ENCODE measurements at regions not wholly inside any gene's neighbourhood (a gene's known extent, or its start where the extent isn't known, plus 50 kb on each side); places are given as distances from the start of the nearest gene placed in this dataset.

DNA sequence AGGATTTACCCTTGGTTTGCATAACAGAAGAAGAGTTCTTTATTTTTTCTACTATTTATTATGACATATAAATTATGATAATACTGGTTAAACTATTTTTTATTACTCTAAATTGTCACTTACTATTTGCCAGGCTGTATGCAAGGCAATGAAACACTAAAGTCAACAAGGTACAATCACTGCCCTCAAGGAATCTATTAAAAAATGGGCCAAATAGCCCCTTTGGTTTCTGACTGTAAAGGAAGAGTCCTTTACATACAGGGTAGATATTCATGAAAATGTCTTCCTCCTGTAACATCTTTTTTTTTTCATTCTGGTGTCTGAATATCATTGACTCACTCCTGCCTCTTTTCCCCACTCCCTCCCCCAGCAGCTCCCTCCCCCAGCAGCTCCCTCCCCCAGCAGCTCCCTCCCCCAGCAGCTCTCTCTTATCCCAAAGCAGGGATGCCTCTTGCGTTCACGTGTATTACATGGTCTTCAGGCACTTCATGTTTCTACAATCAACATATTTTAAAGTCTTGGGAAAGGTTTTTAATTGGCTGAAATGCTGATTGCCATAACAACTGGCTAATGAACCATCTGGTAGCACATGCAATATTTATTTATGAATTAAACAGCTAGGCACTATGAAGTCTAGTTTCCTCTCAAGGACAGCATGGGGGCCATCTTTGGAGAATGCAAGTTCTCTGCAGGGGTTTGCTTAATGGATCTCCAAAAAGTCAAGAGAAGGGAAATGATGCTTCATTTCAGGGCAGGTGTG is 400.4 kb upstream of the PLXNA2 start:
- no peak for TF ChIP-seq CTCF (conservative IDR thresholded peaks at IDR 0.05; ENCODE audit: low read depth, low read length)
- H3K4me3 ChIP-seq (ENCODE audit: low read depth, low read length): no peak overlapping the region
- DNase-seq (ENCODE audit: low read depth): no peak

DNA sequence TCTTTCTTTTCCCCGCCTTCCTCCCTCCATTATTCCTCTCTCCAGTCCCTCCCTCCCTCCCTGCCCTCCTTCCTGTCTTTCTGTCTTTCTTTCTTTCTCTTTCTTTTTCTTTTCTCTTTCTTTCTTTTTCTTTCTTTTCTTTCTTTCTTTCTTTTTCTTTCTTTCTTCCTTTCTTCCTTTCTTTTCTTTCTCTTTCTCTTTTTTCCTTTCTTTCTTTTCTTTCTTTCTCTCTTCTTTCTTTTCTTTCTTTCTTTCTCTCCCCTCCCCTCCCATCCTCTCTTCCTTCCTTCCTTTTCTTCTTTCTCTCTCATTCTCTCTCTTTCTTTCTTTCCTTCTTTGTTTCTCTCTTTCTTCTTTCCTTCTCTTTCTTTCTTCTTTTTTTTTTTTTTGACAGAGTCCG is 402.2 kb upstream of the PLXNA2 start:
- DNase-seq (ENCODE audit: low read depth): no peak
- no peak for TF ChIP-seq CTCF (conservative IDR thresholded peaks at IDR 0.05; ENCODE audit: low read depth, low read length)
- H3K4me3 ChIP-seq (ENCODE audit: low read depth, low read length): no peak overlapping the region

- DNase-seq (ENCODE audit: low read depth): no peak
- no peak for TF ChIP-seq CTCF (conservative IDR thresholded peaks at IDR 0.05; ENCODE audit: low read depth, low read length)
- no peak overlapping the region for H3K4me3 ChIP-seq (ENCODE audit: low read depth, low read length)
Observed at GRCh38 chr1:208648146-208648545, 404.0 kb upstream of the PLXNA2 start.

DNA sequence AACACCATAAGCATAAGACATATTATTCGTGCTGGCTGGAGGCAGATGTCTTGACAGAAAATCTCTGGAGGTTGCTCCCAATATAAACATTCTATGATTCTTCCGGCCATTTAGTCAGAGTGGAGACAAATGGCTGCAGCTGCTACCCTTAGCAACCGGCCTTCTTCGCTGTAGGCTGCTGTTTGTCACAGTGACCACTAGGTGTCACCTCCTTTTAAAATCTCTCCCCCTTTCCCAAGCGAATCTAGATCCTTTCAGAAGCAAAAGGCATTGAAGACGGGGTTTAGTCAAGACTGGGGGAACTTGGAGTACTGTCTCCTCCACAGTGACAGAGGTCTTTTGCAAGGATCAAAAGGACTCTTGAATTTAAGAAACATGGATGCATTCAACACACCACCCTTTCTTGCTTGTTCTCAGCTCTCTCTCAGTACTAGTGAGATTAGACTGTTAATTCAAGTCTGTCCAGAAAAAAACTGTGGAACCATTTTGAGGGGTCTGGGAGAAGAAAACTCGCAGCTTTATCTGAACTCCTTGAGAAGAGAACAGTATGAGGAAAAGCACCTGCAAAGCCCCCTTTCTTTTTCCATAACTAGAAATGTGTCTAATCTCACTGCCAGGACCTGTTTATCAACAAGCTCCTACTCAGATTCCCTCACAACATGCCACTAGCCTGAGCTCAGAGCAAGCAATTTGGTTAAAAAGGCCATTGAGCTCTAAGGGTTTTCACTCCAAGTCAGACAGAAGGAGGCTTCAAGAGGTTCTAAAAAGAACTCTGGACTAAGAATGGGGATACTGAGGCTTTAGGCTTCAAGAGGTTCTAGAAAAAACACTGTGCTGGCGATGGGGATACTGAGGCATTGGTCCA is 408.3 kb upstream of the PLXNA2 start:
- DNase-seq (ENCODE audit: low read depth): peak; percentile 12
- no peak overlapping the region for H3K4me3 ChIP-seq (ENCODE audit: low read depth, low read length)
- peak; percentile 86 for TF ChIP-seq CTCF (conservative IDR thresholded peaks at IDR 0.05; ENCODE audit: low read depth, low read length)

DNA sequence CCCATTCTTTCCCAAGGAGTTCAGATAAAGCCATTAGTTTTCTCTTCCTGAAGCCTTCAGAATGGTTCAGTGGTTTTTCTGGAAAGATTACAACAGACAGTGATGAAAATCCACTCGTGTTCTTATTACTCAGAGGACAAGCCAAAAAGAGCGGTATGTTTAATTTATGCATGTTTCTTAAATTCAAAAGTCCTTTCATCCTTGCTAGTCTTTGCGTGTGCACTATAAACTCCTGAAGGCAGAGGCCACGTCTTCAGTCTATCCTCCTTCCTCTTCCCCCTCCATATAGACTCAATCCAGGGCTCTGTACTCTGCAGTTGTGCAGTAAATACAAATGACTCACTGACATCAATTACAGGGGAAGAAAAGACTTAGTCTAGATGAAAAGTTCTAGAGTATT is 409.2 kb upstream of the PLXNA2 start:
- no peak overlapping the region for H3K4me3 ChIP-seq (ENCODE audit: low read depth, low read length)
- no peak for TF ChIP-seq CTCF (conservative IDR thresholded peaks at IDR 0.05; ENCODE audit: low read depth, low read length)
- no peak for DNase-seq (ENCODE audit: low read depth)

DNA sequence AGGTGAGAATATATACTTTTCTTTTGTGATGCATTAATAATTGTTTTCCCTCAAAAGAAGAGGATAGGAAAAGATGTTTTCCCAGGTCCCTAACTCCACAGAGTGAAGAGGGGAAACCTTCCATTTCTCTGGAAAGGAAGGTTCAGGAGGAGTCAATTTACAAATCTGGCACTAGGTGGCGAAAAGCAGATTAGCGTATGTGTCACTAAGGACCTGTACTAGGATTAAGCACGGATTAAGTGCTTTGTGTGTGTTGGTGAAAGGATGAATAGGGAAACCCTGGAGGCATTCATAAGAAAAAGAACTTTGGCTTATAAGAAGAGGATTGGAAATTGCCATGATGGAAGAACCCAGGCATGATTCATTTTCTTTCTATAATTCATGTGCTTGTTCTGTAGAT is 410.1 kb upstream of the PLXNA2 start:
- peak; percentile 70 for TF ChIP-seq CTCF (conservative IDR thresholded peaks at IDR 0.05; ENCODE audit: low read depth, low read length)
- DNase-seq (ENCODE audit: low read depth): no peak
- no peak overlapping the region for H3K4me3 ChIP-seq (ENCODE audit: low read depth, low read length)
